Putamen (tissue), 1 donor: ENCODE measurements at regions not wholly inside any gene's neighbourhood (a gene's known extent, or its start where the extent isn't known, plus 50 kb on each side); places are given as distances from the start of the nearest gene placed in this dataset.

Source experiments
- DNase-seq: peaks from one replicate; pipeline ENCODE4 v3.0.0-alpha.2; 2016; ENCODE audit warnings: low spot score

- DNase-seq, result no peak
These were observed 325.5 kb downstream of the LMX1A start for GRCh38 chr1:165031001-165031400.

- DNase-seq, result no peak
These were observed 330.7 kb downstream of the LMX1A start for GRCh38 chr1:165025805-165026204.

GRCh38 chr1:165014753-165015152 is 341.8 kb downstream of the LMX1A start:
- no peak for DNase-seq

- DNase-seq, result no peak
These were observed 344.5 kb downstream of the LMX1A start for GRCh38 chr1:165011991-165012531.

GRCh38 chr1:165011186-165011585 is 345.3 kb downstream of the LMX1A start:
- no peak for DNase-seq

GRCh38 chr1:165010418-165011070 is 346.0 kb downstream of the LMX1A start:
- DNase-seq, result no peak

GRCh38 chr1:165006831-165007230 is 349.7 kb downstream of the LMX1A start:
- no peak for DNase-seq

- DNase-seq, result no peak
These were observed 357.4 kb downstream of the LMX1A start for GRCh38 chr1:164999146-164999545.

- no peak for DNase-seq
These were observed 364.7 kb downstream of the LMX1A start for GRCh38 chr1:164991763-164992314.

- DNase-seq, result peak; percentile 71
These were observed 373.4 kb downstream of the LMX1A start for GRCh38 chr1:164983023-164983650.

GRCh38 chr1:164982545-164982944 is 374.0 kb downstream of the LMX1A start:
- no peak for DNase-seq

GRCh38 chr1:164977561-164977960 is 379.0 kb downstream of the LMX1A start:
- no peak for DNase-seq

- no peak for DNase-seq
These were observed 384.5 kb downstream of the LMX1A start for GRCh38 chr1:164971921-164972415.

- no peak for DNase-seq
These were observed 385.1 kb downstream of the LMX1A start for GRCh38 chr1:164971391-164971790.

- DNase-seq, result no peak
These were observed 387.3 kb downstream of the LMX1A start for GRCh38 chr1:164969253-164969652.

GRCh38 chr1:164967300-164967699 is 389.2 kb downstream of the LMX1A start:
- DNase-seq, result no peak

GRCh38 chr1:164961715-164962114 is 394.8 kb downstream of the LMX1A start:
- DNase-seq, result no peak

- DNase-seq, result no peak
These were observed 397.3 kb downstream of the LMX1A start for GRCh38 chr1:164958982-164959768.

GRCh38 chr1:164953815-164954214 is 394.8 kb downstream of the PBX1 start:
- no peak for DNase-seq

- DNase-seq, result peak; percentile 7
These were observed 394.1 kb downstream of the PBX1 start for GRCh38 chr1:164953098-164953497.

- no peak for DNase-seq
These were observed 392.5 kb downstream of the PBX1 start for GRCh38 chr1:164951508-164951907.

GRCh38 chr1:164950541-164950986 is 391.6 kb downstream of the PBX1 start:
- no peak for DNase-seq
